ENCODE measurements at regions not wholly inside any gene's neighbourhood (a gene's known extent, or its start where the extent isn't known, plus 50 kb on each side); places are given as distances from the start of the nearest gene placed in this dataset.

GRCh38 chr4:17138847-17139246, 240.4 kb upstream of the LDB2 start:
- no peaks in the 10 kb centered on the region for H3K79me2 ChIP-seq (ENCODE audit: control insufficient read depth, insufficient read depth, low read length)
- ChIA-PET CTCF (interaction anchor here (0.6 kb wide), 1 partner anchor 8 kb away, joined by 3 read pairs; no protein-coding TSS in a partner anchor), POLR2A (no interaction called here), RAD21 (ENCODE audit: unreplicated experiment) (no interaction called here), SMC1A (ENCODE audit: uncharacterized antibody, unreplicated experiment) (no interaction called here)
- intact Hi-C loops (cut with micrococcal nuclease; ENCODE audit: unreplicated experiment) (no loop called here), in situ Hi-C loops (cut with MboI) (no loop called here)
- no peaks in the 10 kb centered on the region for H3K27me3 ChIP-seq (replicated peaks in 1 of 2; ENCODE audit: control insufficient read depth in 2 of 2, insufficient read depth in 2 of 2, low read length in 1 of 2)
- H4K20me1 ChIP-seq (ENCODE audit: control insufficient read depth, insufficient read depth): no peaks in the 10 kb centered on the region
- H2AFZ ChIP-seq (ENCODE audit: control insufficient read depth, low read depth, low read length): no peak overlapping the region
- FAIRE-seq (no peak), DNase-seq (ENCODE audit: low read depth, low spot score) (no peak), ATAC-seq (no peak)
- H3K4me2 ChIP-seq (ENCODE audit: control insufficient read depth, insufficient read depth): no peak overlapping the region
- H3K27ac ChIP-seq (ENCODE audit: control insufficient read depth, insufficient read depth): no peak overlapping the region
- H3K9me3 ChIP-seq (replicated peaks; ENCODE audit: control insufficient read depth, insufficient read depth, low read length): no peaks in the 10 kb centered on the region; the same call in 2 of the 3 replicates
- no peaks in the 10 kb centered on the region for H3K36me3 ChIP-seq (ENCODE audit: control insufficient read depth in 2 of 2, insufficient read depth in 2 of 2, low read length in 1 of 2)
- H3K9ac ChIP-seq (ENCODE audit: control insufficient read depth, insufficient read depth, low read length): no peak overlapping the region
- TF ChIP-seq SREBF1 (IDR thresholded peaks at IDR 0.05; ENCODE audit: low read length): no peak
- no peak for TF ChIP-seq EGR1 (IDR thresholded peaks at IDR 0.05; ENCODE audit: borderline replicate concordance in 1 of 2, low read depth in 2 of 2, low read length in 2 of 2)
- TF ChIP-seq POU2F2 (IDR thresholded peaks at IDR 0.05; ENCODE audit: borderline replicate concordance, low read depth, low read length): no peak
- TF ChIP-seq RCOR1 (conservative IDR thresholded peaks at IDR 0.05; ENCODE audit: low read depth, low read length): no peak
- TF ChIP-seq KLF5 (IDR thresholded peaks at IDR 0.05; ENCODE audit: partially characterized antibody): no peak
- TF ChIP-seq SP1 (IDR thresholded peaks at IDR 0.05; ENCODE audit: low read depth, low read length): no peak
- TF ChIP-seq ZNF24 (IDR thresholded peaks at IDR 0.05): no peak
- TF ChIP-seq IRF4 (IDR thresholded peaks at IDR 0.05; ENCODE audit: low read depth, low read length): no peak
- no peak for TF ChIP-seq ASH2L (IDR thresholded peaks at IDR 0.05; ENCODE audit: borderline replicate concordance, low read depth)
- TF ChIP-seq RAD21 (IDR thresholded peaks at IDR 0.05; ENCODE audit: insufficient read depth, low read depth, low read length): no peak
- no peak for TF ChIP-seq PBX3 (IDR thresholded peaks at IDR 0.05; ENCODE audit: insufficient replicate concordance, low read depth, low read length)
- TF ChIP-seq CHD1 (IDR thresholded peaks at IDR 0.05; ENCODE audit: low read depth, low read length): no peak
- TF ChIP-seq EP300 (IDR thresholded peaks at IDR 0.05; ENCODE audit: borderline replicate concordance in 1 of 2, control insufficient read depth in 1 of 2, low read depth in 2 of 2, low read length in 2 of 2): no peak
- TF ChIP-seq RELA (IDR thresholded peaks at IDR 0.05; ENCODE audit: borderline replicate concordance, partially characterized antibody): no peak
- no peak for TF ChIP-seq USF1 (IDR thresholded peaks at IDR 0.05; ENCODE audit: borderline replicate concordance, extremely low read length, insufficient read depth, low read depth, low read length)
- TF ChIP-seq JUND (IDR thresholded peaks at IDR 0.05; ENCODE audit: low read depth, low read length): no peak
- no TSS peak for BruUV-seq (replicated peaks)
- H3K4me1 ChIP-seq (ENCODE audit: control insufficient read depth, insufficient read depth, low read length): no peaks in the 10 kb centered on the region
- no peak overlapping the region for H3K4me3 ChIP-seq
